CD4-positive, alpha-beta T cell treated with Interleukin-6 for 4 hours (primary cell): ENCODE measurements at regions not wholly inside any gene's neighbourhood (a gene's known extent, or its start where the extent isn't known, plus 50 kb on each side); places are given as distances from the start of the nearest gene placed in this dataset.
"Not testable (repeated sequence)": the region's sequence is repeated elsewhere in the genome, so short reads cannot be mapped to it uniquely, and the experiment has no call there.

Source experiments
- DNase-seq: peaks from one replicate; pipeline ENCODE4 v3.0.0-alpha.2; 2020; ENCODE audit warnings: mixed read lengths

DNA sequence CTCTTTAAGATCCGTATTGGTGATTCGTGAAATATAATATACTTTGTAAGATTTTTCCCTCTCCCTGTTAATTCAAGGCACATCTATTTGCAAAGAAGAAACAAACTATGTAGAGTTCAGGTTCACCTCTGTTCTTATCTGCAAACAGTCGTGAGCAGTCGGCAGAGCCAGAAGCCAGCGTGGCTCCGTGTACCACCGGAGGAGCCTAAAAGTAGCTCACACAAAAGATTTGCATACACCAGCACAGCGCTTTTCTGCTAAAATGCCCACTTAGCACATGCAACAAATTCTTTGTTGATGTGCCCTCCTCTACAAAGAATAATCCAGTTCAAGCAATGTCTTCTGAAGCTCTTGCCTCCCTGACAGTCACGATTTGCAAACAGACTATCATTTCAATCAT, 416.0 kb upstream of the TENM3 start:
- DNase-seq, result no peak

- DNase-seq, result no peak
These were observed 412.7 kb upstream of the TENM3 start for GRCh38 chr4:181830404-181831035.

DNA sequence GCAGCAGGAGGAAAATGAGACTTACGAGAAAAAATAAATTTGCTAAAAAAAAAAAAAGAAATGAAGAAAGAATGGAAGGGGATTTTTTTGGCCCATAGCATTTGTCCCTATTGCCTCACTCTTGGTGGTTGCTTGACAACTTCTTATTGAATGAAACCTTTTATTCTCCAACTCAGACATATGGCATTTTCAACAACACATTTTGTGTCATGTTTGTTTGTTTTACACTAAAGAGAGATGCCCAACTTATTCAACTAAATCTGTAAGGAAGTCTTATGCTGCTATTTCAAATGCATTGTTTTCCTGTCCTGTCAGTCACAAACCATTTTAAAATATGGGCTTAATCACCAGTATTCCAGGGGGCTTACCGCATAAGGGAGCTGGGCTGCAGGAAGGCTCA, 409.1 kb upstream of the TENM3 start:
- no peak for DNase-seq

GRCh38 chr4:181835348-181835747, 407.9 kb upstream of the TENM3 start:
- no peak for DNase-seq

GRCh38 chr4:181838253-181838652, 404.9 kb upstream of the TENM3 start:
- DNase-seq, result no peak

DNA sequence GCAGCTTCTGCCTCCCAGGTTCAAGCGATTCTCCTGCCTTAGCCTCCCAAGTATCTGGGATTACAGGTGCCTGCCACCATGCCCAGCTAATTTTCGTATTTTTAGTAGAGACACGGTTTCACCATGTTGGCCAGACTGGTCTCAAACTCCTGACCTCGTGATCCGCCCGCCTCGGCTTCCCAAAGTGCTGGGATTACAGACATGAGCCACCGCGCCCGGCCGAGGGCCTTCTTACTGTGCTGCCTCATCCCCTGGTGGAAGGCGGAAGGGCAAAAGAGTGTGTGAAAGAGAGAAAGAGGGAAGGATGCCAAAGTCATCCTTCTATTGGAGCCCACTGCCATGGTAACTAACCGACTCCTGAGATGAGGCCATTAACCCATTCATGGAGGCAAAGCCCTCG, 399.4 kb upstream of the TENM3 start:
- DNase-seq, result not testable (repeated sequence)

DNA sequence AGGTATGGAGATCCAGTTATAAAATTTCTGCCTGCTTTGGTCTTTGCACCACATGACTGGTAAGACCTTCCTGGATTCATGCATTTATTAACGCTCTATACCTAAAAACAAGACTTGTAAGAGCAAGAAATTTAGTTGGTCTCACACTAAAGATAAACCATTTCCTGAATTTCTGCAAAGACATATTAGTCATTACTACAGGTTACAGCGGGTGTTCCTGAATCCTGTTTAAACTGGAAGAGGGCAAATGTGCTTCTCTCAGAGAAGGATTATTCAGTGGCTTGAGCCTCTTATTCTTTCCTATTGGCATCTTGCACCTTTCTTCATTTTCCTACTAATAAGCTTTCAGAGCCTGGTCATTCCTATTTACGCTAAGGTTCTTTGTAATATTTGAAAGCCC, 397.6 kb upstream of the TENM3 start:
- no peak for DNase-seq

GRCh38 chr4:181846934-181847333, 396.3 kb upstream of the TENM3 start:
- DNase-seq, result no peak

DNA sequence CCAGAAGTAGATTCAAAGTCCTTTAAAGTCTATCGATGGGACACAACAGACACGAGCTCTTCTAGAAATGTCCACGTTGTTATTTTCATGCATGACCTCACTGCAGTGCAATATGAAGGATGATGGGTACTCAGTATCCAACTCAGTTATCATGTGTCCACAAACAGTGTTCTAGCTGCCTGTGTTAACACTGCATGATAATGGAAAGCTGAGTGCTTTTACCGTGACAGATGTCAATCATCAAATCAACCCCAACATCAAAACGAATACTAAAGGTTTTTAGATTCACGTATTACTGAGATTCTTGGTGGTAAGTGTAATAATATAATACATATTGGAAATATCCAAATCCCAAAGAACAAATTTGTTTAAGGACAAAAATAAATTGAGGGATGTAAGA, 394.8 kb upstream of the TENM3 start:
- no peak for DNase-seq

DNA sequence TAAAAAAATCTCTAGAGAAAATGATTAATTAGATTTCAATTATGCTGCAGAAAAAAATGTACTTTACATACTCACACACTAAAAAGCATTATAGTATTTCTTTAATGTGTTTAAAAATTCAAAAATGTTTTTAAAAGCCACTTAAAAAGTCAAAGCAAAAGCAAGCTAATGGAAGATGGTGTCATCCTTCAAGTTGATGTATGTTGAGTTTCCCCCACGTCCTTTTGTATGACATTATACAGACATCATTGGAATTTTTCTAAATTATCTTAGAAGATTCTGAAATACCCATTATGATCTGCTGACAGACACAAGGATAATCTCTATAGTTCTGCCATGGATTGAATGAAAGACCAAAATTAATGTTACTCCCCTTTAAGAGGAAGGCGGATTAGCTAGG, 393.7 kb upstream of the TENM3 start:
- DNase-seq, result no peak

DNA sequence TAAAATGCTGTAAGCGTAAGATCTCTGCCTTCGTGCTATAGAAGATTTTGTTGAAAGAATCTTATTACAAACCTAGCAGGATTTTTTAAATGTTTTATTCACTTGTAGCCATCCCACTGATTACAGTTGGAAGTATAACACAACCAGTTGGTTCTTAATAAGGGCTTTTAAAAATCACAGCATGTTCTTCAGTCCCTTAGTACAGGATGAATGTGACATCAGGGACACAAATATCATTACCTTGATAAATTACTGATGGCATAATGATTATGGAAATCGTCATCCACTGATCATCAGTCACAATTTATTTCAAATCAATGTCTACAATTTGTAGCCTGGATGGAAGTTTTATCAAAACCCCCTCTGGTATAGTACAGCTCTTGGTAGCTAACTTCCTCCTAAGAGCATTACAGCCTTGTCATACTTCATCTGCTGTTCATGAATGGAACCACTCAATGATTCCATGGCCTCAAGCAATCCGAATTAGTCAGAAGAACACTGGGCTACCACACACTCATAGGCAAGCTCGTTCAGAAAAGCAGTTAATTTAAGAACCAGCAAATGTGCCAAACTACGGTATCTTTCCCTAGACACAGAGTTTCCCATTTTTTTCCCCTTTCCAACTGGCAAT, 389.2 kb upstream of the TENM3 start:
- DNase-seq, result no peak

GRCh38 chr4:181855307-181855706, 387.9 kb upstream of the TENM3 start:
- DNase-seq, result no peak

DNA sequence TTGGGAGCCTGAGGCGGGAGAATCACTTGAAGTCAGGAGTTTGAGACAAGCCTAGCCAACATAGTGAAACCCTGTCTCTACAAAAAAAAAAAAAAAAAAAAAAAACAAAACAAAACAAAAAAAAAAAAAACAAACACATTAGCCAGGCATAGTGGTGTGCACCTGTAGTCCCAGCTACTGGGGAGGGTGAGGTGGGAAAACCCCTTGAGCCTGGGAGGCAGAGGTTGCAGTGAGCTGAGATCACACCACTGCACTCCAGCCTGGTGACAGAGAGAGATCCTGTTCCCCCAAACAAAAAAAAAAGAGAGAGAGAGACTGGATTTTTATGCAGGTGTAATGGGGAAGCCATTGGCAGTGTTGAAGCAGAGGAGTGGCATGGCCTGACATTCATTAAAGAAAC, 385.7 kb upstream of the TENM3 start:
- DNase-seq, result not testable (repeated sequence)

DNA sequence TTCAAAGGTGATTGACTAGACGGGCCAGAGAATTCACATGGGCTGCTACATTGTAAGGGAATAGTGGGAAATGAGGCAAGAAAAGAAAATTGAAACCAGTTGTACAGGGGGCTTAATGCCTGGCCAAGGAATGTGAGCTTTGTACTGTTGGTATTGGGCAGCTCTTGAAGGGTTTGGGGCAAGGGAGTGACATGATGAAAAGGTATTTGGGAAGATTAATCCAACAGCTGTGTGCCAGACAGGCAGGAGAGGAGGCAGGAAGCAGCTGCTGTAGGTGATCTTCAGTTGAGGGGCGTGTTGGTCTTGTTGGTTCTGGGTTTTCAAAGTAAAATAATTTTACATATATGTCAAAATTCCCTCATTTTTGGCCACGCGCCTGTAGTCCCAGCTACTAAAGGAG, 384.5 kb upstream of the TENM3 start:
- no peak for DNase-seq

- DNase-seq, result no peak
These were observed 383.8 kb upstream of the TENM3 start for GRCh38 chr4:181859439-181859838.

GRCh38 chr4:181860157-181860556, 383.0 kb upstream of the TENM3 start:
- no peak for DNase-seq

GRCh38 chr4:181860668-181861067, 382.5 kb upstream of the TENM3 start:
- no peak for DNase-seq

DNA sequence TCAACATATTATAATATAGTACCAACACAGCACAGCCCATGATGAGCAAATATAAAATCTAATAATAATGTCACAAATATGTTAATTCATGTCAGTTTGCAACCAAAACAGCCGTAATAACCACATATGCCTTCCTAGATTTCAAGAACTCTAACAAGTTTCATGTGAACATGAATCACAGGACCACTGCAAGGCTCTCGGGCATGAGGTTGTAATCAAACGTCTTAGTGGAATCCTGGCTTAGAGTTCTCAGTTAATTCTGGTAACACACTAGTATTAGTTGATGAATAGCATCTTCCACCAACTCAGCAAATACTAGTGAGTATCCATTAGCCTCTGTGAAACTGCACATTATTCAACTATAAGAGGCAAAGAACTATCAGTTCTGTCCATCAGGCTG, 379.3 kb upstream of the TENM3 start:
- no peak for DNase-seq

DNA sequence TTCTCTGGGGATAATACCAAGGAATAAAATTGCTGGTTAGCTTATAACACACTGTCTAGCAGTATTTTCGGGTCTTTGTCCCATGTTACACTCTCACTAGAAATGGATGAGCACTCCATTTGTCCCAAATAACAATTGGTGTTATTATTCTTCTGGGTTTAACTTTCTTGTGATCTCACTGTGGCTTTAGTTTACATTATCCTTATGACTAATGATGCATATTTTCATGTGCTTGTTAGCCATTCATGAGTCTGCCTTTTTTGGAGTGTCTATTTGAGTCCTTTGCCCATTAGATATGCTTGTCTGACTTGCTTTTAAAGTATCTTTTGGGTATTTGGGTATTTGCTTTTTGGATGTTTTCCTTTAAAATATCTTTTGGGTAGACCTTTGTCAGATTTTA, 372.9 kb upstream of the TENM3 start:
- DNase-seq, result no peak

- DNase-seq, result no peak
These were observed 368.6 kb upstream of the TENM3 start for GRCh38 chr4:181874602-181875001.

- no peak for DNase-seq
These were observed 365.8 kb upstream of the TENM3 start for GRCh38 chr4:181877329-181877848.

GRCh38 chr4:181890031-181890430, 353.2 kb upstream of the TENM3 start:
- no peak for DNase-seq

GRCh38 chr4:181890911-181891310, 352.3 kb upstream of the TENM3 start:
- DNase-seq, result no peak

DNA sequence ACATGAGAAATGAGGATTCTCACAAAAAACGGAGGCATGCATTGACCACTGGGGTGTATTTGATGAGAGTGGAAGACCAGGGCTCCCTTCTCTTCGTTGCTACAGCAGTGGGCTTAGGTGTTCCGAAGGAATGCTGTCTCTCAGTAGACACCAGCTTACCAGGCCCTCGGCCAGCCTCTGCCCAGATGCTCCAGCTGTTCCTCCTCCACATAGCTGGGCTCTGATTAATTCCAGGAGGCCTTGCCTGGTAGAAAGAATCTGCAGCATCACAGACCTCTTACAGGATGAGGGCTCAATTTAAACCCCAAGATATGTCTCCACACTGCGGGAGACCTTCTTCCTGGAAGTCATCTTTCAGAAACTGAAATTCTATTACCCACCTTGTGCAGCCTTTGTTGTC, 346.6 kb upstream of the TENM3 start:
- no peak for DNase-seq

GRCh38 chr4:181897935-181898334, 345.3 kb upstream of the TENM3 start:
- no peak for DNase-seq
